HG02884 (cell line): ENCODE measurements at regions not wholly inside any gene's neighbourhood (a gene's known extent, or its start where the extent isn't known, plus 50 kb on each side); places are given as distances from the start of the nearest gene placed in this dataset.

ENCODE experiments used
- ATAC-seq: cut with Tn5 transposase; IDR thresholded peaks from one replicate; pipeline ENCODE4 v1.9.1; 2021; ENCODE audit warnings: mild to moderate bottlenecking, moderate library complexity; ENCODE audit not compliant: unreplicated experiment

DNA sequence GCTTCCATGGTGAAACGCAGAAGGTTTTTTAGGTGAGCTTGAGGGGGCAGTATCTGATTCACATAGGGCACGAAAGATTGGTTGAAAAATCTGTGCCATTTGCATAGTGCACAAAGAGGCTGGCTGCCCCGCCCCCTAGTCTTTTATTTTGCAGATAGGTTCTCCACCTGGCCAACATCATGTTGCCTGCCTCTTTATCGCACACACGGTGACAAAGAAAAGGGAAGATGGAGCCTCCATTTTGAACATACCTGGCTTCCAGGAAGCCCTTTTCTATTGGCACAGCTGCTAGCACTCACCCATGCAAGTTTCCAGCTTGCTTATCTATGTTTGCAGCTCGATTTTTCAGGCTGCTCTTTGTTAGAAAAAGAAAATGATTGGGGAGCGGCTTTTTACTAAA lies 316.2 kb upstream of the KLHL1 start:
- no peak for ATAC-seq

DNA sequence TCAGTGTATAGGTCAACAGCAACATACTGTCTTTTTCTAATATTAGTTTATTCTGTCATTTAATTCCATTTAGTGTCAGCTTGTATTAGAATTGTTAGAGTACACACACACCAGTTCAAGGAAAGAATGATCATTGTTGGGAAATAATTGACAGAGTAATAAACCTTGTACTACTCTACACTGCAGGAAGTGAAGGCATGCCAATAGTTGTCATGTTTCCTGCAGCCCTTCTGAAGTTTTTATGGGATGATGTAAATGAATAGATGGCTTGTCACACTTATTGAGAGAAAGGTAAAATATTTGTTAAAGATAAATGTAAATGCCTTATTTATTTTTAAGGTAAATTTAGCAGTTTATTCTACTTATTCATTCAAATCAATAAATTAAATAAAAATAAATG lies 306.9 kb upstream of the KLHL1 start:
- ATAC-seq: no peak

DNA sequence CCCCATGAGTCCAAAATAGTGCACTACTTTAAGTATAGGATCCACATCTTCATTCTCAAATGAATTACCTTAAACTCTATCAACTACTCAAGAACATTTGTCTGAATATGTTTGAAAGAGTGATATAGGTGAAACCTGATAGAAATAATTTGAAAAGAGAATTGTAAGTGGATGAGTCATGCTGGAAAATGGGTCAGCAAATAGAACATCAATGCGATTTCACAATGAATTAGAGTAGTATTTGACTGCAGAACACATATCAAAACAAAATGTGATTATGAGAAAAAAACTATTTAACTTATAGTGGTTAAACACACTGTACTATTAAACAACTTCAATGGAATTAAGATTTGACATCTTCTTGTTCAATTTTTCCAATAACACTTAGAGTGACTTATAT lies 300.6 kb upstream of the KLHL1 start:
- no peak for ATAC-seq

DNA sequence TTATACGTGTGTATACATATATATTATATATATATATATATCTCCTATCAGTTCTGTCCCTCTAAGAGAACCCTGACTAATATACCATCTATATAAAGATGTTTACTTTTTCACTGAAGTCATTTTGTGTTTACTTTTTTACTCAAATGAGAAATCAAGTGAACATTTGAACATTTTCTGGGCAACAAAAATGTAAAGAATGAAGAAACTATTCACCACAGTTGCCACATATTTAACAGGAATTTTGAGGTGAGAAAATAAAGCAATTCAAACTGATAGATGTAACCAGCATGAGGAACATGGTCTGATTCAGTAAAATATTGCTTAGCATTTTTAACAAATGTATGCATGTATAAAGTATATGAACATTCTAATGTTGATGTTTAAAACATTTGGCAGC lies 299.2 kb upstream of the KLHL1 start:
- no peak for ATAC-seq

DNA sequence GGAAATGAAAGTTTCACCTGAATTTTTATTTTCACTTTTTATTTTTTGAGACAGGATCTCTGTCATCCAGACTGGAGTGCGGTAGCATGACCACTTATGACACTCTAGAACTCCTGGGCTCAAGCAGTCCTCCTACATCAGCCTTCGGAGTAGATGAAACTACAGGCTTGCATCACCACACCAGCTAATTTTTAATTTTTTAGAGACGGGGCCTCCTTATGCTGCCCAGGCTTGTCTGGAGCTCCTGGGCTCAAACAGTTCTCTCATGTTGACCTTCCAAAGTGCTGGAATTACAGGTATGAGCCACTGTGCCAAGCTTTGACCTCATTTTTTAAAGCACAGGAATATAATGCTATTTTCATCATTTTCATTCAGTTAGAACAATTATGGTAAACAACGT lies 297.0 kb upstream of the KLHL1 start:
- no peak for ATAC-seq

DNA sequence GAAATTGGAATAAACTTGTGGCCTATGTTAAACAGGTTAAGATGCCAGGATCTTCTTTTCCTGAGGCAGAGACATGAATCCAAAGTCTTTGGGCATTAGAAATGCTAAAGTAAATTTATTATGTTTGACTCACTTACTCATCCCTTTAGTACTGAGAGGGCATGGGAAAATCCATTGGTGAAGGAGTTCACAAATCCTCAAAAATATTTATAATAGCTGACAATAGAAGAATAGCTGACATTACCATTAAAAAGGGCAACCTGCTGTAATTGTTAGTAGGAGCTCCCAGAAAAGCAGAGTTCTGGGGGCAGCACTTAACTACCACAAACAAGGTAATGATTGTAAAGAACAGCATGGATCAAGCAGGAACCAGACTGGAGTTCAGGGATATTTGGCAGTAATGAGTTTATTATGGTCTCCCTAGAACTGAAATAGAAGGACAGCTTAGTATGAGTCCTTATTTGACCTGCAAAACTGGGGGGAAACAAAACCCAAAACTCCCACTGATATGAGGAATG lies 285.8 kb upstream of the KLHL1 start:
- ATAC-seq: no peak

DNA sequence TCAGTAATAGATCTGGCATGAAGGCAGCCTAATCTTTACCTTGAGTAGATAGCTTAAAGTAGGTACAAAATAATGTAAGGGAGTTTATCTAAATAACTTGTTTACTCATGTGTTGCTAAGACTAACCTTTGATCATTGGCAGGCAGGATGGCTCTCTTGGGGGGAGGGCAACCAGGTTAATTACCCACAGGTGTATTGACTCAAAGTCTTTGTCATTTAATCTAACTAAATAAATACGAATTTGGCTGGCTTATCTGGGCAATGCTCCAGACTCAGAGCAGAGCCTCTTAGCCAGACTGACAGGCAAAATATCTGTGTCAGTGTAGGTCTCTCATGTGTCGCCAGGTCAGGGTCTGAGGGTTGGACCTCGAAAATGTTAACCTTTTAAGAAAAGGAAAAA lies 283.4 kb upstream of the KLHL1 start:
- no peak for ATAC-seq

DNA sequence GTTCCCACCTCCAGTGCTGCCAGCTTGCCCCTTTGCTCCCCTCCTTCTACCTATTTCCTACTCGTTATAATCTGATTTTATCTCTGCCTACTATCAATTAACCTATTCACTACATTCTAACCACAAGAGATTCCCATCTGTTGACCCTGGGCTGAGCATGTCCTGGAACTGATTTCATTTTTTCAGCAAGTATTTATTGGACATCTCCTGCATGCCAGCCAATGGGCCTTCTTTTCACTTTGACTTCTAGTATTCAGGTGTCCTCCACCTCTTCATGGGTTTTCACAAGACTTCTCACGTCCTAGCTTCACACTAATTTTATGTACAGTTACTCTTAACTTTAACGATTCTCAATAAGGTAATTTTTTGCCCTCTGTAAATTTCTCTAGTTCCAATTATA lies 282.7 kb upstream of the KLHL1 start:
- no peak for ATAC-seq

DNA sequence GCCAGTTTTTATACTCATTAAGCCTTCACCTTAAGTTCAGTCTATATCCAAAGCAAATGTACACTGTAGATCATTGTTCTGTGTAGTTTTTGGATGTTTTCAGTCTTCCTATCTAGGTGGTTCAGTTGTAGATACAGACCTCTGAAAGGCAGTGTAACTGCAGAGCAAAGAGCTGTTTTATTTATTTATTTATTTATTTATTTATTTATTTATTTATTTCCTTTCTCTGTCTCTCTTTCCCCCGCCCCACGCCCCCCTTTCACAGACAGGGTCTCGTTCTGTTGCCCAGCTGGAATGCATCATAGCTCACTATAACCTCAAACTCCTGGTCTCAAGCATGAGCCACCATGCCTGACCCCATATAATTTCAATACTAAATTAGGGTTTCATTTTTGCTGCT lies 281.8 kb upstream of the KLHL1 start:
- no peak for ATAC-seq

DNA sequence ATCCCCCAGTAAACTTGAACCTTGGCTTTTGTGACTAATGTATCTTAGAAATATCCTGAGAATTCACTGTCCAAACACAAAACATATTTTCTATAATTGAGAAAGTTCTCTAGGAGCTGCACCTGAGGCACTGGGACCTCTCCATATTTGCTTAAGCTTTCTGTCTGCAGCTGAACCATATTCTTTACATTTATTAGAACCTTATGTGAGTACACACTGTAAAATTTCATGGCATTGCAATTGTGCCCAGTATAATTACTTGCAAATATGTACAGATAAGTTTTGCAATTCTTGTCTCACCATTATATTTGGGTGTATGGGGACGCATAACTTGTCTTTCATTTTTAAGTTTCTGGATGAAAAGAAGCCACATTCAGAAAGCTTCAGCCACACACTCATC lies 280.7 kb upstream of the KLHL1 start:
- no peak for ATAC-seq

DNA sequence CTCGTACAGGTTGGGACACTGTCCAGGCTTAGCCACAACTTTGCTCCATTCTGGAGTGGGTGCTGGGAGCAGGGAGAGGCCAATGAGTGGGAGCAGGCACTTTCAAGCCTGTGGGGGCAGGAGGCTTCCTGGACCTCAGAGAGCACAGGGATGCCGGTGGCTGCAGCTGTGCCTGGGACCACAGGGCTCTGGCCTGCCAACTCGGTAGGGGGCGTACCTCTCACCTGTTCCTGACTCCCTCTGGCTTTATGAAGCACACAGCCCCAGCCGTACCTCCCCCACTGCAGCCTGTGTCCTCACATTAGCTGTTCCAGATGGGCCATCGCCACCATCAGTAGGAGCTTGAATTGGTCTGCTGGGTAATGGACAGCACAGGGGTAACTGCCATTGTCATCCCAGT lies 278.7 kb upstream of the KLHL1 start:
- no peak for ATAC-seq

DNA sequence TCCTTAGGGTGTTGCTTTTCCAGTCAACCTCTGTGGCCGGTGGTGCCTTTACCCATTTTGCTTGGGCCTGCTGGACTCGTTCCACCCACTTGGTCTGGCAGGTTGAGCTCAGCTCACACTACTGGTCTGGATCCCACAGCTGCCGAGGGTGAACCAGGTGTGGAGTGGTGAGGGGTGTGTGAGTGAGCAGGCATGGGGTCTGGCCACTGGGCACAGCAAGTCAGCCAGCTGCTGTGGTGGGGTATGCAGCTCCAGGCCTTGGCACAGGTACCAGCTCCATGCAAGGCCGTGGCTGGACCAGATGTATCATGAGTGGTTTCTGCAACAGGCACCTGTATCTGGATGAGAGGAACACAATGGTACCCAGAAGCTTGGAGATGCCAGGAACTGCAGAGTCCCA lies 277.6 kb upstream of the KLHL1 start:
- no peak for ATAC-seq

DNA sequence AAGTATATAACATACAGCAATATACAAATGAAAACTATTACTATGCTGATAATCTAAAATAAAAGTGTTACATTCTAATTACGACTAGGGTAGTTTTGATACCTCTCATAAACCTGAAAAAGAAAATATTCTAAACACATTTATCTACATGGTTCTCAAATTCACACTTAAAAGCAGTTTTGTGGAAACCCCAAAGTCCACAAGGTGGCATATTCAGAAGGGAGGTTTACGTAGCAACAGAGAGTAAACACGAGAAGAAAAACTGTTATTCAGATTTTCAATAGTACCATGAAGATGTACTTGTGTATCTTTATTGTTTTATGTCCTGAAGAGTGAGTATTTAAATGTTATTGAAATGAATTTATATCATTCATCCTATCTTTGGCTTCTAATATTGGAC lies 275.9 kb upstream of the KLHL1 start:
- no peak for ATAC-seq

DNA sequence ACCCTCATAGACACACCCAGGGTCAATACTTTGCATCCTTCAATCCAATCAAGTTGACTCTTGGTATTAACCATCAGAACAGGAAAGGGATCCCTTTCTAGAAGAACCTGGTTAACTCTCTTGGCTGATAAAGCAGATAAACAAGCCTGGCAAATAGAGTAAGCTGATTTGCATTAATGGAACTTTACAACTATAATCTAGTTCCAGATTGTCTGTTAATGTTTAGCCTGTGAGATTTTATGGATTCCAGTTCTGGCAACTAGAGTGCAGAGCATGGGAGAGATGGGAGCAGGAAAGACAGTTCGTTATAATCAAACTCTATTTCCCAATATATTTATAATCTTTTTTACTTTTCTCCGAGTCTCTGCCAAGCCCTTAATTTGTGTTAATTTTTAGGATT lies 272.6 kb upstream of the KLHL1 start:
- no peak for ATAC-seq

DNA sequence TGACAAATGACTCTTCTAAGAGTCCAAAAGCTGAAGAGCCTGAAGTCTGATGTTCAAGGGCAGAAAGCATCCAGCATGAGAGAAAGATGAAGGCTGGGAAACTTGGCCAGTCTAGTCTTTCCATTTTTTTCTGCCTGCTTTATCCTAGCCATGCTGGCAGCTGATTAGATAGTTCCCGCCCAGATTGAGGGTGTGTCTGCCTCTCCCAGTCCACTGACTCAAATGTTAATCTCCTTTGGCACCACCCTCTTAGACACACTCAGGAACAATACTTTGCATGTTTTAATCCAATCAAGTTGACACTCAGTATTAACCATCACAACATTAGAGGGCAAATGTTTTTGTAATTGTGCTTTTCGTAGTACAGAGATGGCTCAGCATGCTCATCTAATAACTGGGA lies 267.5 kb upstream of the KLHL1 start:
- no peak for ATAC-seq

DNA sequence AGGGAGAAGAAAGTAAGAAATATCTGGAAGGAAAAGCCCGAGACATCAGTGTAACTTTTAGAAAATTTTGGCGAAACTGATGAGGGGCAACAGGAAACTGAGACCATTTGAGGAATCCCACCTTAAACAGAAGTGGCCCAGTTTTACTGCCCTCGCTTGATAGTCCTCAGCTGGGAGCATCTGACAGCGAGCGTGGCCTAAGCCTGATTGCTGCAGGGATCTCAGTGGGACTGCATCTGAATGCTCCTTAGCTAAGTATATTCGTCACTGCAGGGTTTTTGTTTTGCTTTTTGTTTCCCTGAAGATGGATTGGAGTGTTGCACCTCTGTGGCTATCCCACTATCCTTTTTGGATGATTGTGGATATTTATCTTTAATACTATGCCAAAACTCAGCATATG lies 262.7 kb upstream of the KLHL1 start:
- no peak for ATAC-seq

DNA sequence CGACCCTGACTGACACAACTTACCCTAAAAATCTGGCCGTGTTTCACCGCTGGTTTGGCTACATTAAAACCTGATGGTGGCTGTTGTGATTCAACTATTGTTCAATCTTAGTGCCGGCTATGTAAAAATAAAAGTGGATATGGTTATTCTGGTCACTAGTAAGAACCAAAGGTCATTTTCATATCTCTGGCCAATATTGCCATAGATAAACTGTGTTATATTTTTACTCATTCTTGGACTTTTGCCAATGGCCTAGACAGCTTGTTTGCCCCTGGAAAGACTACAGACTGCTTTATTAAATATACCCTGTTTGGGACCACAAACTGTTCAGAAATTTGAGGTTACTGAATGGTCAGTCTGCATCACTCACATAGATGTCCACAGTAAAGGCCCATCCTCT lies 258.5 kb upstream of the KLHL1 start:
- no peak for ATAC-seq

DNA sequence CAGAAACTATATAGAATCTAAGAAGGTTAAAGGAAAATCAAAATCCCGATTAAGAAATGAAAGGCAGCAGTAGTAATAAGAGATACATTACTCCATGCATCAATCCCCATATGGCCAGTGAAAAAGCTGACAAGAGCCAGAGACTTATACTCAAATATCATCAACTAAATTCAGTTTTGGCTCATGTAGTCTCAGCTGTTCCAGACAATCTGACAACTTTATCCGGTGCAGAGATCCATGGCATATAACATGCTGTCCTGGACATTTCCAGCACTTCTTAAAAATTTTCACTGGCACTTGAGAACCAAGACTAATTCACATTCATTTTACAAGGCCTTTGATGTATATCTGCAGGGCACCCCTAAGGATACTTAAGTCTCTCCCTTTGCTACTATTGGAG lies 255.7 kb upstream of the KLHL1 start:
- no peak for ATAC-seq

DNA sequence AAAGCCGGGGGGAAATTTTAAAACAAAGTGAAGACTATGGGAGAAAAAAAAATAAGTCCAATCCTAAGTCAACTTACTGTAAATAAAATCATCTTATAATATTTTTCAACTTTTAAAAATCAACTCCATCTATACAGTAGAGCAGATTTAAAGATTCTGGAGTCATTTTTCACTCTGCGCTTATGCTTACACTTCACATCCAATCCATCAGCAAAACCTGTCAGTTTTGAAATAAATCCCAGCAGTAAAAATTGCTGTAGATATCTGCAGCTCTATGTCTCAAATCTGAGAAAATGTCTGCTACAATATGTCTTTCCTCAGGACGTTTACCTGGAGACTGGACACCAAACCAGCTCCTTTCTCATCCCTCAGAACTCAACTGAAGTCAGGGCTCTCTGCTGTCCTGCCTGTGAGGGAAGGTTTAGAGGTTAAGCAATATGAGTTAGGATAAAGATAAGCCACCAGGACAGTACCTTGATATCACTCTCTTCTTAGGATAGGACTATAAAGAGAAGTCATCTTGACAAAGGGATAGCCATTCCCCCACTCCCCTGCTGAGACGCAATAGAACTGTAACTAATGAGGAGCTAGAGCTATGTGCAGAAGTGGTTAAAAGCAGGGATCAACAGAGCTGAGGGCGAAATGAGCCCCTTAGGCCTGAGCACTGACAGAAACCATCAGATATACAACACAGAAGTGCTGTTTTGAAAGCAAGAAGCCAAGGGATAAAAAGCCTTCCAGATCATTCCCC lies 254.7 kb upstream of the KLHL1 start:
- ATAC-seq: no peak

DNA sequence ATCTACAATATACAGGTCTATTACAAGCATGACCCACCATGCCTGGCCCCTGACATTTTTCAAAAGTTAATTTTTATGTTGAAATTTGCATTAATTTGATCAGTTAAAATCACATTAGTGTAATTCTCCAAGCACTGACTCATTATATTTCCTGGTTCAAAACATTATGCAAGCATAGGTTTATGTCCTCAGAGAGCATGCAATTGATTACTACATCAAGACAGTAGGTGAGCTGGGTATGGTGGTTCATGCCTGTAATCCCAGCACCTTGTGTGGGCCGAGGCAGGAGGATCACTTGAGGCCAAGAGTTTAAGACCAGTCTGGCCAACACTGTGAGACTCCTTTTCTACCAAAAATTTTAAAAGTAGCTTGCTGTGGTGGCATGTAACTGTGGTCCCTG lies 248.8 kb upstream of the KLHL1 start:
- ATAC-seq: no peak

DNA sequence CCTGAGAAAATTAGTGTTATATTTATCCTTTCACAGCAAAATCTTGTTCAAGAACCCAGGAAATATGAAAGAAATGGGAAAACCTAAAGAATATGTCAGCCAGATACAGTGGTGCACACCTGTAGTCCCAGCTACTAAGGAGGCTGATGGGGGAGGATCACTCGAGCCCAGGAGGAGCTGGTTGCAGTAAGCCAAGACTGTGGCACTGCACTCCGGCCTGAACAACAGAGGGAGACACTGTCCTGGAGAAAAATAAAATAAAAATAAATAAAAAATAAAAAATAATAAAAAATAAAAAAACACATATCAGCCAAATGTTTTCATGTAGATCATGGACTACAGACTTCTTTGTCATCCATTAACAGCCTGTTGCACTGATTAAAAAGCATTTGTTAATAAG lies 244.8 kb upstream of the KLHL1 start:
- no peak for ATAC-seq

DNA sequence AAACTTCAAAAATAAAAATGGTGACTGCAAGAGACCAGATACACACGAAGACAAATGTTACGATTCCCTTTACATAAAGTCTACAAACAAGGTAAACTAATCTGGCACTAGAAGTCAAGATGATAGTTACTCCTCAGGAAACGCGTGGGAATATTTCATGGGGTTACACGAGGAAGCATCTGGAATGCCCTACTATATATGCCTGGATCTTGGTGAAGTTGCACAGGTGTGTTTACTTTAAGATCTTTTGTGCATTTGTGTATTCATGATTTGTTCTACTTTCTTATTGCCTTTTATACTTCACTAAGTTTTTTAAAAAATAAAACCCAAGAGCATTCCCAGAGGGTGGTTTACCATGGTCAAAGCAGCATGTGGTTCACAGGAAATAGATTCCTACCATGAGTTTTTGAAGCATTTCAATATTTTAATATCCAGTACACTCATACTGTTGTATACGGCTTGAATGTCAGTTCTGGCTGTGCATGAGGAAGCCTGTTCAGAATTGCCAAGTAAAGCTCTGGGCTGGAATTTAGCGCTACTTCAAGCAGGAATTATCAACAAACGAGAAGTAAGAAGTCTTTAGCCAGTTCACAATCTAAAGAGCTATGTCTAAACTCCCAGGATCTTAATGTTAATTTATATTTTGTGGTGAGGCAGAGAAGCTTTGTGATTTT lies 239.8 kb upstream of the KLHL1 start:
- ATAC-seq: no peak

DNA sequence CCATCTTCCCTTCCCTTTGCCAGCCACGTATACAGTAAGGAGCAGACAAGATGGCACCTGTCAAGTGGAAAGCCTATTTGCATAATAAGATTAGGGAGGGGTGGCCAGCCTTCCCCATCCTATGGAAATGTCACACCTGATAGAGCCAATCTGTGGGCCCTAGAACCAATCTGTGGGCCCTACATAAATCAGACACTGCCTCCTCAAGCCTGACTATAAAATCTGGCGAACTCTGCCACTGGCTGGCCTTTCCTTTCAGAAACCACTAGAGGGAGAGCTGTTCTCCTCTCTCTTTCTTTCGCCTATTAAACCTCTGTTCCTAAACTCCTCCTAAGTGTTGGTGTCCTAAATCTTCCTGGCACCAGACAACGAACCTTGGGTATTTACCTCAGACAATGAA lies 231.5 kb upstream of the KLHL1 start:
- no peak for ATAC-seq
